SK-N-SH (cell line): ENCODE measurements at regions not wholly inside any gene's neighbourhood (a gene's known extent, or its start where the extent isn't known, plus 50 kb on each side); places are given as distances from the start of the nearest gene placed in this dataset.

Source experiments
- CTCF ChIA-PET: fragments of 300-600, 350-600 bp; formaldehyde crosslinking; extraction: SDS; loops from one replicate; lab custom pipeline; 2021; lab: Yijun Ruan, JAX
- POLR2A ChIA-PET: fragments of 350-600 bp; sonication (Branson Sonifier 250); formaldehyde crosslinking; extraction: SDS; loops from one replicate; lab custom pipeline; 2020; ENCODE audit warnings: antibody characterized with exemption, inconsistent platforms; lab: Yijun Ruan, JAX
- DNase-seq: peaks from one replicate; pipeline ENCODE4 v3.0.0; 2012
- H2AFZ ChIP-seq: fragments of 200-600 bp; sonication (generic); 2 replicates; pipeline ENCODE4 v1.8.1; 2016; ENCODE audit warnings: antibody characterized with exemption, mild to moderate bottlenecking, low read depth
- H3F3A ChIP-seq: fragments of 200-600 bp; sonication (generic); replicated peaks from 2 replicates; pipeline ENCODE3; 2016; ENCODE audit warnings: antibody characterized with exemption, mild to moderate bottlenecking; ENCODE audit not compliant: insufficient read depth
- H3K27ac ChIP-seq, 2 experiments: fragments of 200-500 bp in 1 of 2; fragments of 200-600 bp in 1 of 2; sonication (Bioruptor generic) in 1 of 2; sonication (generic), shearing (Covaris generic) in 1 of 2; 2 replicates each; pipeline versions ENCODE4 v1.5.1 to v1.6.1; 2014 to 2016; ENCODE audit warnings: low read depth in 2 of 2, inconsistent platforms in 1 of 2, low read length in 1 of 2, mild to moderate bottlenecking in 1 of 2, mixed read lengths in 1 of 2
- H3K27me3 ChIP-seq: fragments of 200-600 bp; sonication (generic), shearing (Covaris generic); 2 replicates; pipeline ENCODE4 v1.6.1; 2016; ENCODE audit warnings: mixed run types; ENCODE audit not compliant: insufficient read depth
- H3K36me3 ChIP-seq, 2 experiments: fragments of 200-500 bp in 1 of 2; fragments of 200-600 bp in 1 of 2; sonication (Bioruptor generic) in 1 of 2; sonication (generic) in 1 of 2; replicated peaks in 1 of 2; 2 replicates each; pipeline versions ENCODE3 to v1.5.1; 2014 to 2016; ENCODE audit warnings: low read length in 1 of 2, mild to moderate bottlenecking in 1 of 2; ENCODE audit not compliant: insufficient read depth in 2 of 2, control insufficient read depth in 1 of 2
- H3K4me1 ChIP-seq, 2 experiments: fragments of 200-500 bp in 1 of 2; fragments of 200-600 bp in 1 of 2; sonication (Bioruptor generic) in 1 of 2; sonication (generic), shearing (Covaris generic) in 1 of 2; 2 replicates each; pipeline versions ENCODE4 v1.5.1 to v1.6.1; 2014 to 2016; ENCODE audit warnings: low read depth in 1 of 2, low read length in 1 of 2, mixed run types in 1 of 2; ENCODE audit not compliant: insufficient read depth in 2 of 2, control insufficient read depth in 1 of 2
- H3K4me2 ChIP-seq: fragments of 200-600 bp; sonication (generic), shearing (Covaris generic); 2 replicates; pipeline ENCODE4 v1.6.1; 2017; ENCODE audit warnings: mixed run types
- H3K4me3 ChIP-seq, 2 experiments: fragments of 200-500 bp in 1 of 2; fragments of 200-600 bp in 1 of 2; sonication (Bioruptor generic) in 1 of 2; sonication (generic), shearing (Covaris generic) in 1 of 2; 2 replicates each; pipeline versions ENCODE4 v1.5.1 to v1.8.1; 2014 to 2016; ENCODE audit warnings: low read depth in 2 of 2, inconsistent platforms in 1 of 2, low read length in 1 of 2, mild to moderate bottlenecking in 1 of 2, mixed read lengths in 1 of 2, moderate library complexity in 1 of 2
- H3K79me2 ChIP-seq: fragments of 200-600 bp; sonication (generic); 2 replicates; pipeline ENCODE4 v1.8.1; 2017; ENCODE audit warnings: mild to moderate bottlenecking; ENCODE audit not compliant: insufficient read depth
- H3K9ac ChIP-seq: fragments of 200-600 bp; sonication (generic); 2 replicates; pipeline ENCODE4 v1.6.1; 2017; ENCODE audit warnings: mixed run types
- H3K9me2 ChIP-seq: fragments of 200-600 bp; sonication (generic); 2 replicates; pipeline ENCODE4 v1.6.1; 2017; ENCODE audit warnings: mixed run types
- H3K9me3 ChIP-seq: fragments of 200-600 bp; sonication (generic); 2 replicates; pipeline ENCODE4 v1.6.1; 2017; ENCODE audit warnings: mixed run types, mild to moderate bottlenecking, moderate library complexity
- H4K20me1 ChIP-seq: fragments of 200-600 bp; sonication (generic); 2 replicates; pipeline ENCODE4 v1.6.1; 2017; ENCODE audit warnings: mild to moderate bottlenecking, mixed run types; ENCODE audit not compliant: insufficient read depth
- ELF1 ChIP-seq: IDR thresholded peaks from 2 replicates; pipeline ENCODE4 v1.4.0; 2012
- FOXM1 ChIP-seq: IDR thresholded peaks from 2 replicates; pipeline ENCODE4 v1.4.0; 2012; ENCODE audit warnings: low read depth, mild to moderate bottlenecking
- GABPA ChIP-seq: IDR thresholded peaks from 2 replicates; pipeline ENCODE4 v1.4.0; 2012; ENCODE audit warnings: low read depth, mild to moderate bottlenecking
- GATA2 ChIP-seq: sonication (generic); formaldehyde crosslinking; IDR thresholded peaks from 2 replicates; pipeline ENCODE4 v1.5.0; 2020; ENCODE audit warnings: mild to moderate bottlenecking, missing genetic modification reagents
- POLR2AphosphoS5 ChIP-seq: IDR thresholded peaks from 2 replicates; pipeline ENCODE4 v1.6.1; 2012; ENCODE audit warnings: low read depth, low read length
- RCOR1 ChIP-seq: fragments of 150-350 bp; IDR thresholded peaks from 2 replicates; pipeline ENCODE4 v1.6.1; 2017; ENCODE audit warnings: antibody characterized with exemption, low read length
- TEAD4 ChIP-seq: IDR thresholded peaks from 2 replicates; pipeline ENCODE4 v1.4.0; 2012; ENCODE audit warnings: mild to moderate bottlenecking, borderline replicate concordance; ENCODE audit not compliant: insufficient read depth
- WGBS: methylation state at CpG from one replicate; pipeline ENCODE4 v1.1.6; 2017; ENCODE audit warnings: low lambda C conversion rate; 5-methylcytosine and 5-hydroxymethylcytosine counted together
- TF ChIP-seq, protein P1 (sequence below): IDR thresholded peaks from 2 replicates; pipeline ENCODE4 v1.4.0; 2012; ENCODE audit warnings: low read depth
- TF ChIP-seq, protein P2 (sequence below): fragments of 150-350 bp; IDR thresholded peaks from 2 replicates; pipeline ENCODE4 v1.6.1; 2017; ENCODE audit warnings: antibody characterized with exemption, low read length, low read depth, borderline replicate concordance
- TF ChIP-seq, protein P3 (sequence below): fragments of 200-600 bp; sonication (generic); IDR thresholded peaks from 2 replicates; pipeline ENCODE4 v1.6.1; 2017; ENCODE audit warnings: antibody characterized with exemption, mild to moderate bottlenecking, moderate library complexity
- TF ChIP-seq, protein P4 (sequence below): IDR thresholded peaks from 2 replicates; pipeline ENCODE4 v1.4.0; 2012; ENCODE audit warnings: low read depth, borderline replicate concordance

DNA sequence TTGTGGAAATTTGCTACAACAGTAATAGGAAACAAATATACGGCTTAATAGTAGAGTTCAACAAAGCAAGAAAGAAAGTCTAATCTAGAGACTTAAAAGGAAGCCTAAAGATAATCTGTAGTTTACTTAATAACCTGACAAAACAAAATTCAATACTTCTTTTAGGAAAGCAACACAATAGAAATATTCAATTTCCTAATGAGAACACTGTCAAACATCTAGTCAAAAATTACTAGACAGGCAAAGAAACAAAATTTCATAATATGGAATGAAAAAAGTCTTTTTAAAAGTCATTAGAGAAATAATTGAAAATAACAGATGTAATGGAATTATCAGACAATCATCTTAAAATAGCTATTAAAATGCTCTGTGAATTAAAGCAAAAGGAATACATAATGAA lies 692.5 kb upstream of the ADAMTS16 start (continued):
- TF ChIP-seq GABPA (no peak), POLR2AphosphoS5 (no peak), GATA2 (CRISPR knock-in tag) (no peak)
- TF ChIP-seq, protein P1, sequence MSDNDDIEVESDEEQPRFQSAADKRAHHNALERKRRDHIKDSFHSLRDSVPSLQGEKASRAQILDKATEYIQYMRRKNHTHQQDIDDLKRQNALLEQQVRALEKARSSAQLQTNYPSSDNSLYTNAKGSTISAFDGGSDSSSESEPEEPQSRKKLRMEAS = no peak
- TF ChIP-seq, protein P2, sequence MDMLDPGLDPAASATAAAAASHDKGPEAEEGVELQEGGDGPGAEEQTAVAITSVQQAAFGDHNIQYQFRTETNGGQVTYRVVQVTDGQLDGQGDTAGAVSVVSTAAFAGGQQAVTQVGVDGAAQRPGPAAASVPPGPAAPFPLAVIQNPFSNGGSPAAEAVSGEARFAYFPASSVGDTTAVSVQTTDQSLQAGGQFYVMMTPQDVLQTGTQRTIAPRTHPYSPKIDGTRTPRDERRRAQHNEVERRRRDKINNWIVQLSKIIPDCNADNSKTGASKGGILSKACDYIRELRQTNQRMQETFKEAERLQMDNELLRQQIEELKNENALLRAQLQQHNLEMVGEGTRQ = no peak
- TF ChIP-seq, all 33 proteins: peak for 0

DNA sequence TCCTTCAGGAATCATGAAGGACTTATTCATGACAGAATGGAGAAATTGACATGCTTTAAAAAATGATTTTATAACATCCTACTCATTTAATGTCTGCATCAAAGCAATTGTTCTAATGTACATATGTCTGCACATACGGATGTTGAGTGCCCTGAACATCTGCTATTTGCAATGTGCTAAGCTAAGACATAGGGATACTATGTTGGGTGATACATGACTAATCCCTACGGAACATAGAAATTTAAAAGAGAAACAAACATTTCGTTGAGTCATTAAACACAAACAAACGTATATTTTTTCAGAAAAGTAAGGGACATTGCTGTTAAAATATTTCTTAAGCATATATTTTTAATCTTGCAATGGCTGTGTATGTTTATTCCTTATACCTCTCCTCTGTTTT lies 686.5 kb upstream of the ADAMTS16 start:
- Histone ChIP-seq H2AFZ (no peak overlapping the region), H3K79me2 (no peaks in the 10 kb centered on the region), H3K27me3 (no peaks in the 10 kb centered on the region), H3K9me3 (peaks cover 5% of the 10 kb centered on the region), H3K4me3 (no peak overlapping the region), H3F3A (no peaks in the 10 kb centered on the region), H3K36me3 (no peaks in the 10 kb centered on the region), H4K20me1 (no peaks in the 10 kb centered on the region), H3K27ac (no peak overlapping the region), H3K9me2 (no peaks in the 10 kb centered on the region), H3K4me2 (no peak overlapping the region), H3K4me1 (no peaks in the 10 kb centered on the region), H3K9ac (no peak overlapping the region)
- no peak for DNase-seq
- CTCF ChIA-PET = no interaction called here
- 3% methylated on average over 4 of the region's 4 CpGs for WGBS
- POLR2A ChIA-PET = no interaction called here
- TF ChIP-seq GABPA (no peak), GATA2 (CRISPR knock-in tag) (no peak), RCOR1 (no peak)
- TF ChIP-seq, protein P3, sequence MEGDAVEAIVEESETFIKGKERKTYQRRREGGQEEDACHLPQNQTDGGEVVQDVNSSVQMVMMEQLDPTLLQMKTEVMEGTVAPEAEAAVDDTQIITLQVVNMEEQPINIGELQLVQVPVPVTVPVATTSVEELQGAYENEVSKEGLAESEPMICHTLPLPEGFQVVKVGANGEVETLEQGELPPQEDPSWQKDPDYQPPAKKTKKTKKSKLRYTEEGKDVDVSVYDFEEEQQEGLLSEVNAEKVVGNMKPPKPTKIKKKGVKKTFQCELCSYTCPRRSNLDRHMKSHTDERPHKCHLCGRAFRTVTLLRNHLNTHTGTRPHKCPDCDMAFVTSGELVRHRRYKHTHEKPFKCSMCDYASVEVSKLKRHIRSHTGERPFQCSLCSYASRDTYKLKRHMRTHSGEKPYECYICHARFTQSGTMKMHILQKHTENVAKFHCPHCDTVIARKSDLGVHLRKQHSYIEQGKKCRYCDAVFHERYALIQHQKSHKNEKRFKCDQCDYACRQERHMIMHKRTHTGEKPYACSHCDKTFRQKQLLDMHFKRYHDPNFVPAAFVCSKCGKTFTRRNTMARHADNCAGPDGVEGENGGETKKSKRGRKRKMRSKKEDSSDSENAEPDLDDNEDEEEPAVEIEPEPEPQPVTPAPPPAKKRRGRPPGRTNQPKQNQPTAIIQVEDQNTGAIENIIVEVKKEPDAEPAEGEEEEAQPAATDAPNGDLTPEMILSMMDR = no peak

DNA sequence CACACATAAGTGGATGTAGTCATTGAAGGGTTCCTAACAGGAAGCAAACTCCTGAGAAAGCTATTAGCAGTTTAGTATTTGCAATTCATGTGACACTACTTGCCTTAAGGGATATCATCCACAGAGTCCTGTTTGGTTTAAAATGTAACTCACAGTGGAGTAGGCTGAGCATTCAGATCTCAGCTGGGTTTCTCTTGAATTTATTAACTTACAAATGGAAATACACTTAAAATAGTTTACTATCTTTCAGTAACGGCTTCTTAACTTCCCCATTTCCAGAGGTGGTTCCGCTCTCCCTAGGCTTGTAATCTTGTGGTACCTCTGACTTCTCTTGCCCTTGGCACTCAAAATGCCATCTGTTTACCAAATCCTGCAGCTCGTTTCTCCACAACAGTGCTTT lies 660.7 kb upstream of the ADAMTS16 start:
- no peaks in the 10 kb centered on the region for H3K79me2 ChIP-seq
- POLR2A ChIA-PET = no interaction called here
- 27% methylated on average over 3 of the region's 3 CpGs for WGBS
- no peaks in the 10 kb centered on the region for H3K27me3 ChIP-seq
- no peak overlapping the region for H3K27ac ChIP-seq
- no peak overlapping the region for H3K9ac ChIP-seq
- TF ChIP-seq TEAD4 (no peak), FOXM1 (no peak), POLR2AphosphoS5 (no peak), ELF1 (no peak)
- TF ChIP-seq, protein P4, sequence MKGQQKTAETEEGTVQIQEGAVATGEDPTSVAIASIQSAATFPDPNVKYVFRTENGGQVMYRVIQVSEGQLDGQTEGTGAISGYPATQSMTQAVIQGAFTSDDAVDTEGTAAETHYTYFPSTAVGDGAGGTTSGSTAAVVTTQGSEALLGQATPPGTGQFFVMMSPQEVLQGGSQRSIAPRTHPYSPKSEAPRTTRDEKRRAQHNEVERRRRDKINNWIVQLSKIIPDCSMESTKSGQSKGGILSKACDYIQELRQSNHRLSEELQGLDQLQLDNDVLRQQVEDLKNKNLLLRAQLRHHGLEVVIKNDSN = no peak
- no peaks in the 10 kb centered on the region for H3K4me1 ChIP-seq
- CTCF ChIA-PET = no interaction called here
- no peak overlapping the region for H3K4me3 ChIP-seq
- no peaks in the 10 kb centered on the region for H3F3A ChIP-seq
- H3K4me2 ChIP-seq = no peak overlapping the region
- no peaks in the 10 kb centered on the region for H3K9me2 ChIP-seq
- no peak overlapping the region for H2AFZ ChIP-seq
- no peaks in the 10 kb centered on the region for H4K20me1 ChIP-seq
- H3K9me3 ChIP-seq = no peaks in the 10 kb centered on the region; the same call in 1 of the 2 replicates
- H3K36me3 ChIP-seq = no peaks in the 10 kb centered on the region
- no peak for DNase-seq
